PFSK-1 (cell line): ENCODE measurements at regions not wholly inside any gene's neighbourhood (a gene's known extent, or its start where the extent isn't known, plus 50 kb on each side); places are given as distances from the start of the nearest gene placed in this dataset.

Experiments used
- POLR2AphosphoS5 ChIP-seq: IDR thresholded peaks from 2 replicates; pipeline ENCODE4 v1.6.1; 2012; ENCODE audit warnings: low read depth, mild to moderate bottlenecking, control low read depth, low read length, moderate library complexity
- TF ChIP-seq, protein P1 (sequence below), 2 experiments: IDR thresholded peaks; 2 replicates each; pipeline versions ENCODE4 v1.6.1 to v1.8.0; 2011 to 2012; ENCODE audit warnings: low read depth in 2 of 2, low read length in 2 of 2, control low read depth in 1 of 2, inconsistent platforms in 1 of 2, mild to moderate bottlenecking in 1 of 2, moderate library complexity in 1 of 2; ENCODE audit not compliant: insufficient read depth in 1 of 2

DNA sequence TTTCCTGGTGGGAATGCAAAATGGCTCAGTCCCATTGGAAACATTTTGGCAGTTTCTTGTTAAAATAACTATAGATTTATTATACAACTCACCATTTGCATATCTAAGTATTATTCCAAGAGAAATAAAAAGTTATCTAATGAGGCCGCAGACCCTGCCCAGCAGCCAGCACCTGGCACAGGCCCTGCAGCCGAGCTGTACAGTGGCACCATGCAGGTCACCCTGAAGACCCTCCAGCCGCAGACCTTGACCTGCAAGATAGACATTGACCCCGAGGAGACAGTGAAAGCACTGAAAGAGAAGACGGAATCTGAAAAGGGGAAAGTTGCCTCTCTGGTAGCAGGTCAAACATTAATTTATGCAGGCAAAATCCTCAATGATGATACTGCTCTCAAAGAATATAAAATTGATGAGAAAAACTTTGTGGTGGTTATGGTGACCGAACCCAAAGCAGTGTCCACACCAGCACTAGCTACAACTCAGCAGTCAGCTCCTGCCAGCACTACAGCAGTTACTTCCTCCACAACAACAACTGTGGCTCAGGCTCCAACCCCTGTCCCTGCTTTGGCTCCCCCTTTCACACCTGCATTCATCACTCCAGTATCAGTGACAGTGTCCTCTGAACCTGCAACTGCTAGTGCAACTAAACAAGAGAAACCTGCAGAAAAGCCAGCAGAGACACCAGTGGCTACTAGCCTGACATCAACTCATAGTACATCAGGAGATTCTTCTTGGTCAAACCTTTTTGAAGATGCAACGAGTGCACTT is 113.5 kb upstream of the SATB1 start:
- no peak for TF ChIP-seq POLR2AphosphoS5
- TF ChIP-seq, protein P1, sequence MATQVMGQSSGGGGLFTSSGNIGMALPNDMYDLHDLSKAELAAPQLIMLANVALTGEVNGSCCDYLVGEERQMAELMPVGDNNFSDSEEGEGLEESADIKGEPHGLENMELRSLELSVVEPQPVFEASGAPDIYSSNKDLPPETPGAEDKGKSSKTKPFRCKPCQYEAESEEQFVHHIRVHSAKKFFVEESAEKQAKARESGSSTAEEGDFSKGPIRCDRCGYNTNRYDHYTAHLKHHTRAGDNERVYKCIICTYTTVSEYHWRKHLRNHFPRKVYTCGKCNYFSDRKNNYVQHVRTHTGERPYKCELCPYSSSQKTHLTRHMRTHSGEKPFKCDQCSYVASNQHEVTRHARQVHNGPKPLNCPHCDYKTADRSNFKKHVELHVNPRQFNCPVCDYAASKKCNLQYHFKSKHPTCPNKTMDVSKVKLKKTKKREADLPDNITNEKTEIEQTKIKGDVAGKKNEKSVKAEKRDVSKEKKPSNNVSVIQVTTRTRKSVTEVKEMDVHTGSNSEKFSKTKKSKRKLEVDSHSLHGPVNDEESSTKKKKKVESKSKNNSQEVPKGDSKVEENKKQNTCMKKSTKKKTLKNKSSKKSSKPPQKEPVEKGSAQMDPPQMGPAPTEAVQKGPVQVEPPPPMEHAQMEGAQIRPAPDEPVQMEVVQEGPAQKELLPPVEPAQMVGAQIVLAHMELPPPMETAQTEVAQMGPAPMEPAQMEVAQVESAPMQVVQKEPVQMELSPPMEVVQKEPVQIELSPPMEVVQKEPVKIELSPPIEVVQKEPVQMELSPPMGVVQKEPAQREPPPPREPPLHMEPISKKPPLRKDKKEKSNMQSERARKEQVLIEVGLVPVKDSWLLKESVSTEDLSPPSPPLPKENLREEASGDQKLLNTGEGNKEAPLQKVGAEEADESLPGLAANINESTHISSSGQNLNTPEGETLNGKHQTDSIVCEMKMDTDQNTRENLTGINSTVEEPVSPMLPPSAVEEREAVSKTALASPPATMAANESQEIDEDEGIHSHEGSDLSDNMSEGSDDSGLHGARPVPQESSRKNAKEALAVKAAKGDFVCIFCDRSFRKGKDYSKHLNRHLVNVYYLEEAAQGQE (IDR thresholded peaks at IDR 0.05; ENCODE audit: insufficient read depth in 1 of 2, low read depth in 2 of 2, low read length in 2 of 2): no peak
